OCI-LY3 (cell line): ENCODE measurements at regions not wholly inside any gene's neighbourhood (a gene's known extent, or its start where the extent isn't known, plus 50 kb on each side); places are given as distances from the start of the nearest gene placed in this dataset.

Source experiments
- CTCF ChIP-seq: fragments of 200-600, 300-600 bp; sonication (generic); IDR thresholded peaks from 2 replicates; pipeline ENCODE4 v1.5.1; 2014; ENCODE audit warnings: antibody characterized with exemption, low read length, low read depth
- EZH2phosphoT487 ChIP-seq: fragments of 200-600 bp; shearing (Covaris generic); IDR thresholded peaks from 2 replicates; pipeline ENCODE4 v1.6.1; 2018; ENCODE audit warnings: antibody characterized with exemption, mixed run types, low read depth

- TF ChIP-seq CTCF (no peak), EZH2phosphoT487 (no peak)
Observed at GRCh38 chr3:166456286-166456685, 619.1 kb upstream of the BCHE start.
